ENCODE measurements at regions not wholly inside any gene's neighbourhood (a gene's known extent, or its start where the extent isn't known, plus 50 kb on each side); places are given as distances from the start of the nearest gene placed in this dataset.

DNA sequence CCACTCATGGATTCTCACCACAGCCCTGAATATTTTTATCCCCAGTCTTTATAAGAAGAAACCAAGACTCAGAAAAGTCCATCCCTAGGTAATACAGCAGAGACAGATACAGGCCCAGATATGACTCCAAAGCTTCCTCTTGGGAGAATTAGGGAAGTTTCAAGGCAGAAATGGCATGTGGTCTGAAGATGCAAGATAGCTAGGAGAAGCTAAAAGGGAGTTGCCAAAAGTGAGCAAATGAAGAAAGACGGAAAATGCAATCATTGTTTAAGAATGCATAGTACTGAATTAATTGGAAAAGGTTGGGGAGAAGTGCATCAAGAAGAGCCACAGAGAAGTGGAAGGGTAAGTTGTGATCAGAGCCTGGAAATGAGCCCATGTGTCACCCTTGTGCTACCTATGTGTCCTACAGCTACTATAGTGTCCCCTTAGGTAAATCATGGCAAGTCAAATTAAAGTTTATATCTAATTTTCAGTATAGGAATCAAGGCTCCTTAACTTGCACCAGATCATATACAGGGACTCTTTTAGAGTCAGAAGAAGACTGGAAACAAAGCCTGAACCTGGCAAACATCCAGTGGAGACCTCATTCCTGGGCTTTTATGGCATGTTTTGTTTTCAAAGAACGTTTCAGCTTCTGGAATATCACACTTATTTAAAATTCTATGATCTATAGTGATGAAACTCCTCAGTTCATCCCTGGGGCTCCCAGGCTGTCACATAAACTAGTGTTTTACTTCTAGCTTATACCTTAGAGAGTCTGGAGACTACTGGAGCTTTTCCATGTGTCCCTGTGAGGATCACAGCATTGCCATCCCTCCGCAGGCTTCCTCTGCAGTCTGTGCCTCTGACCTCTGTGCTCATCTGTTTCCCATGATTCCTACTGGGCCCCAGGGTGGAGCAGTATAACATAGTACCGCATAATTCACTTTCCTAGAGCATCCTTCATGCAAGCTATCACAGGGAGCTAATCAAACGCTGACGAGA, 189.0 kb upstream of the CDKN3 start:
- FAIRE-seq (no peak), DNase-seq (ENCODE audit: low spot score) (no peak)

DNA sequence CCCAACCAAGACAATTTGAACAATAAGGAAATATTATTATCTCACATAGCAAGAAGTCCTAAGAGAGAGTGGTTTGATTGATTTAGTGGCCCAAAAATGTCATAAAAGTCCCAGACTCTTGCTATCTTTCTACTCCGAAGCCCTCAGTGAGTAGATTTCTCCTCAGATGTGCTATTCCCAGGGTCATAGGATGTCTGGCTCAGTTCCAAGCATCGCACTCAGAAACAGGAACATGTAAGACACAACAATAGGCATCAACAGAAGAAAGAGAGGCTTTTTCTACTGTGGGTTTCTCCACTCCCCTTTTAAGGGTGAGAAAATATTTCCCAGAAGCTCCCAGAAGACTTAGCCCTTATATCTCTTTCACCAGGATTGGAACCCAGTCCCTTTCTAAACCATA, 188.1 kb upstream of the CDKN3 start:
- FAIRE-seq (no peak), DNase-seq (ENCODE audit: low spot score) (no peak)

GRCh38 chr14:54209511-54210250, 187.1 kb upstream of the CDKN3 start:
- DNase-seq (ENCODE audit: low spot score) = no peak
- peak; percentile 60 for FAIRE-seq

DNA sequence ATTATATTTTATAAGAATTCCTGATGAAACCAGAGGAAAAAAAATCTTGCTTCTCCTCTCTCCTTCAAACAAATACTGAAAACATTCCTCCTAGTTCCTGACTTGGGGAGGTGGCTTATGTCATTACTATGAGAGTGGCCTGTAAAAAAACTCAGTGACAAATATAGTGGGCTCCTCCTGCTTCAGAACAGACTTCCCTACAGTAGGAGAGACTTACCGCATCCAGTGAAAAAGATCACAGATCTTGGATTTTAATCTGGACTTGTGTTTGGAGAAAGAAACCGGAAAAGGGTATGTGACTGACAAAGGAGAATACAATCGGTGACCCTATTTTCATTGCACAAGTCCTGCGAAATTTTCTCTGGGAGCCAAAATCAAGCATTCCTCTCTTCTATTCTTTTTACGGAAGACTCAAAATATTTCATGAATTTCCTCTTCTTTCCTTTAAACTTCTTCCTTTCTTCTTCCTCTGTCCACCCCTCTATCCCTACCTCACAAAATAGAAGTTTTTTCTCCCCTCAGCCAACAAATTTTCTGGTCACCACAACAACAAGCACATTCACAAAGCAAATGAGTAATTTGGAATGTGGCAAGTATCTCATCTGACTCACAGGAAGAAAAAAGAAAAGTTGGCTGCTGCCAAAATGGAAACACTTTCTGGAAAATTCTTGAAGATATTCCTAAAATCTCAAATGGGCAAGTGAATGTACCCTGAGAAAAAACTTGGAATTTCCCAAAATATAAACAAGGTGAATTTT, 185.1 kb upstream of the CDKN3 start:
- DNase-seq (ENCODE audit: low spot score) (peak; percentile 65), FAIRE-seq (peak; percentile 80)

DNA sequence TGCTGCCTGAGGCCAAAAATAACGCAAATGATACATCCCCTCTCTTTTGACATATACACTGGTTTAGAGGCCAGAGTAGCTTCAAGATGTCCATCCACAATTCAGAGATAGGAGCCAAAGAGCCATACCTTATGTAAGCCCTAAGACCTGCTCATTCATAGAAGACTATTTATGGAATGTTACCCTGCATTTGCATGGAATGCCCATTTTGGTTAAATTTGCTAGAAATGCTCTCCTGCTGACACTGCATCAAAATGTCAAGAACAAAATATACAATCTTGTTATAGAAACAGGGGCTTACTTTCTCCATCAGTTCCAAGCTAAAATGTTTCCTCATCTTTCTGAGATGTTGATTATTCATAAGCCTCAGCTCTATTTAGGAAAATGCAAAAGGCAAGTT, 183.3 kb upstream of the CDKN3 start:
- FAIRE-seq = no peak
- DNase-seq (ENCODE audit: low spot score) = no peak

- no peak for DNase-seq (ENCODE audit: low spot score)
- FAIRE-seq = no peak
Measured at GRCh38 chr14:54216827-54217226, 180.0 kb upstream of the CDKN3 start.

- FAIRE-seq = no peak
Measured at GRCh38 chr14:54219261-54220070, 177.3 kb upstream of the CDKN3 start.

GRCh38 chr14:54220071-54220703, 176.6 kb upstream of the CDKN3 start:
- no peak for FAIRE-seq
- DNase-seq (ENCODE audit: low spot score) = no peak

More at GRCh38 chr14:54219261-54220070, 177.3 kb upstream of the CDKN3 start:
- DNase-seq (ENCODE audit: low spot score) = no peak

GRCh38 chr14:54220704-54221431, 175.9 kb upstream of the CDKN3 start:
- FAIRE-seq = no peak
- DNase-seq (ENCODE audit: low spot score) = no peak

GRCh38 chr14:54221432-54221803, 175.4 kb upstream of the CDKN3 start:
- DNase-seq (ENCODE audit: low spot score) (no peak), FAIRE-seq (no peak)

GRCh38 chr14:54221971-54222370, 174.8 kb upstream of the CDKN3 start:
- no peak for FAIRE-seq
- no peak for DNase-seq (ENCODE audit: low spot score)

DNA sequence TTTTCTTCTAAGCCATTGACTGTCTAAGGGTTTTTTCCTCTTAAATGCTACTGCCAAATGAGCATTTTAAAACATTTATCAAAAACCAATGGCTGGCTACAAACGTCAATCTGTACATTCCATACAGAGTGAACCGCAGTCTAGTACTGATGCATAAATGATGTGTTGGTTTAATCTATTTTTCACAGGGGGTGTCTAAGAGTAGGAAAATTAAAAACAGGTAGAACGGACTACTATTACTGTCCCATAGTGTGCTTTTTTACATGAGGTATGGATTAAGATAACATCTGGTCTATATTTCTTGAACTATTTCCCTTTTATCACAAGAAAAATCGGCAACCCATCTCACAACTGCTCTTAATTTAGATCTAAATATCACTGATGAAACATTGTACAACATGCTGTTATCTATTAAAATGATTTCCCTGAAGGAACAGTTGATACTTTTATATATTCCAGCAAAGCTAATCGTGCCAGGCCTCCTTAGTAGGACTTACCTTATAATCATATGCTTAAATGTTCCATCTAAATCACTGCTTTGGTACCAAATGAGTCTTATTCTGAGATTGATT, 172.9 kb upstream of the CDKN3 start:
- no peak for DNase-seq (ENCODE audit: low spot score)
- FAIRE-seq = no peak

DNA sequence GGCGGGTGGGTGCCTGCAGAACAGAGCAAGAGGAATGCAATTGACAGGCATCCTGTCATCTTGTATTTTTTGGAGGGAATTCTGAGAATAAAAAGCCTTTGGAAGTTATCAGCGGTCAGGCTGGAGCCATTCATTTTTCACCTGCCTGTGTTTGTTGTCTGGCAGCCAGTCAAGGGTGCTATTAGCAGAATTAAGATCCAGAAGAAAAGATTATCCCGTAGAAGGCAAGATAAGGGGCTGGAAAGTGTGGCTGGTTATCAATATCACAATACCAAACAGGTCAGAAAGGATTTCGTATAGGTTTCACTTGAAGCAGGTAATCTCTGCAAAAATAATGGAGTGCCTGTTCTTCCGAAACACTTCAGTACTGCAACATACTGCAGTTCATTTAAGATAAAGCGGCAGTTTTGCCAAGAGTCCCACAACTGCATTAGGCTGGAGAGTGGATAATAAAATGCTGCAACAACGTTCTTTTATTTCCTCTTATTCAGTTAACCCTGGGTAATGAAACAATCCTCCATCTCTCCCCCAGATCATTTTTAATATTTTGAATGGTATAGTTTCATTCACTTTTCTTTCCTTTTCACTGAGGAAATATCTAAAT, 171.2 kb upstream of the CDKN3 start:
- no peak for FAIRE-seq
- no peak for DNase-seq (ENCODE audit: low spot score)

GRCh38 chr14:54226103-54226502, 170.7 kb upstream of the CDKN3 start:
- FAIRE-seq = no peak
- DNase-seq (ENCODE audit: low spot score) = no peak

GRCh38 chr14:54226558-54226957, 170.2 kb upstream of the CDKN3 start:
- no peak for DNase-seq (ENCODE audit: low spot score)
- no peak for FAIRE-seq

GRCh38 chr14:54229136-54229535, 167.7 kb upstream of the CDKN3 start:
- FAIRE-seq = no peak
- no peak for DNase-seq (ENCODE audit: low spot score)

DNA sequence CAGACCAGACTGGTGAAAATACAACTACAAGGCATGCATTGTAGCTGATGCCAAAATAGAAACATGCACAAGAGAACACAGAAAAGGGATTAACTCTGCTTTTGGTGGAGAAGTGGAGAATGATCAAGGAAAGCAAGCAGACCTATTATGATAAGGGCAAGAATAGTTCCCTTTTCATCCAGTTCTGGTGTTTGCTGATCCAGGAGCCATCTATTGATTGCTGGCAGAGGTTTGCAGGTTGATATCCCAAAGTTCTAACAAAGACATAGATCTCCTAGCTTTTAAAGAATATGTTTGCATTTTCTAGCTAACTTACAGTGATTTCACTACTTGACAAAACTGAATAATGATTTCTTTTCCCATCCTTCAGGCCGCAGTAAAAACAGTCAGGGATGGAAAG, 166.2 kb upstream of the CDKN3 start:
- FAIRE-seq = no peak

GRCh38 chr14:54232735-54233134, 164.1 kb upstream of the CDKN3 start:
- DNase-seq (ENCODE audit: low spot score) (no peak), FAIRE-seq (no peak)

More for the DNA sequence above, 166.2 kb upstream of the CDKN3 start:
- no peak for DNase-seq (ENCODE audit: low spot score)

DNA sequence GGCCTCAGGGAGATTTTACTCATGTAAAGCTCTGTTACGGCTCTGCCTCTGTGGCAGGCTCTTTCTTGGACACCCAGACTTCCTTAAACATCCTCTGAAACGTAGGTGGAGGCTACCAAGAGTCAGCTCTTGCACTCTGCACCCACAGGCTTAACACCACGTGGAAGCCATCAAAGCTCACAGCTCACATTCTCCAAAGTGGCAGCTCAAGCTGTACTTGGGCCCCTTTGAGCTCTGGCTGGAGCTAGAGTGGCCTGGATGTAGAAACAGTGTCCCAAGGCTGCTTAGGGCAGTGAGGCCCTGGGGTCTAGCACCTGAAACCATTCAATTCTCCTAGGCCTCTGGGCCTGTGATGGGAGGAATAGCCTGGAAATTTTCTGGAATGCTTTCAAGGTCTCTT, 155.3 kb upstream of the CDKN3 start:
- FAIRE-seq (no peak), DNase-seq (ENCODE audit: low spot score) (no peak)

Data from RCC 7860 (cell line).